Transverse colon (tissue), 3 donors: ENCODE measurements at regions not wholly inside any gene's neighbourhood (a gene's known extent, or its start where the extent isn't known, plus 50 kb on each side); places are given as distances from the start of the nearest gene placed in this dataset.

Experiments
- POLR2A ChIP-seq: fragments of 450-650 bp; IDR thresholded peaks from one replicate; pipeline ENCODE4 v1.6.1; 2016; ENCODE audit warnings: antibody characterized with exemption, mild to moderate bottlenecking, moderate library complexity
- TF ChIP-seq, protein P1 (sequence below), 5 experiments: fragments of 200-600 bp in 3 of 5; fragments of 450-650 bp in 2 of 5; sonication (generic) in 3 of 5; IDR thresholded peaks; 1 replicate in 2 of 5; 2 replicates in 3 of 5; pipeline ENCODE4 v1.5.1; 2016 to 2017; ENCODE audit warnings: antibody characterized with exemption in 5 of 5, inconsistent platforms in 3 of 5, mild to moderate bottlenecking in 2 of 5, moderate library complexity in 1 of 5

DNA sequence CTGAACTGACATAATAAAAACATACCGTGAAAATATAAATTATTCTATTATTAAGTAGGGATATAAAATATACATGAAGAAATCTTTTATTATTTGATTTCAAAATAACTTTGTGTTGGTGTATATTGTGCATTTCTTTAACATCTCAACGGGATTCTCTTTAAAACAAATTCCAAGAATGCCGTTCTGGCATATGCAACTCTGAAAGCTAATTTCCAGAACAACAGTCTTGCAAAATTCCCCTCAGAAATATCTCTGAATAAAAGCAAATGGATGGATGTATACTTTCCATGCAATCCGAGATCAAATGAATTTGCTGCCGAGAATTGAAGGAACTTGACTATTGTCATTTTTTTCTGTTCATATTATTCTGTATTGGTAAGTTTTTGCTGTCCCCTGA is 1579.8 kb downstream of the PCDH9 start:
- TF ChIP-seq POLR2A = no peak
- TF ChIP-seq, protein P1, sequence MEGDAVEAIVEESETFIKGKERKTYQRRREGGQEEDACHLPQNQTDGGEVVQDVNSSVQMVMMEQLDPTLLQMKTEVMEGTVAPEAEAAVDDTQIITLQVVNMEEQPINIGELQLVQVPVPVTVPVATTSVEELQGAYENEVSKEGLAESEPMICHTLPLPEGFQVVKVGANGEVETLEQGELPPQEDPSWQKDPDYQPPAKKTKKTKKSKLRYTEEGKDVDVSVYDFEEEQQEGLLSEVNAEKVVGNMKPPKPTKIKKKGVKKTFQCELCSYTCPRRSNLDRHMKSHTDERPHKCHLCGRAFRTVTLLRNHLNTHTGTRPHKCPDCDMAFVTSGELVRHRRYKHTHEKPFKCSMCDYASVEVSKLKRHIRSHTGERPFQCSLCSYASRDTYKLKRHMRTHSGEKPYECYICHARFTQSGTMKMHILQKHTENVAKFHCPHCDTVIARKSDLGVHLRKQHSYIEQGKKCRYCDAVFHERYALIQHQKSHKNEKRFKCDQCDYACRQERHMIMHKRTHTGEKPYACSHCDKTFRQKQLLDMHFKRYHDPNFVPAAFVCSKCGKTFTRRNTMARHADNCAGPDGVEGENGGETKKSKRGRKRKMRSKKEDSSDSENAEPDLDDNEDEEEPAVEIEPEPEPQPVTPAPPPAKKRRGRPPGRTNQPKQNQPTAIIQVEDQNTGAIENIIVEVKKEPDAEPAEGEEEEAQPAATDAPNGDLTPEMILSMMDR (IDR thresholded peaks at IDR 0.05) = no peak
